ENCODE measurements at regions not wholly inside any gene's neighbourhood (a gene's known extent, or its start where the extent isn't known, plus 50 kb on each side); places are given as distances from the start of the nearest gene placed in this dataset.

- no peak overlapping the region for H3K4me2 ChIP-seq (ENCODE audit: low read length)
- 0 out of 2 replicates have a peak, but pooled peaks cover under 1% of the 10 kb centered on the region for H3K27me3 ChIP-seq (ENCODE audit: insufficient read depth, low read length)
- no peaks in the 10 kb centered on the region for H3K9me2 ChIP-seq (ENCODE audit: low read depth, low read length)
- H3K36me3 ChIP-seq (ENCODE audit: insufficient read depth, low read length) = no peaks in the 10 kb centered on the region
- H2AFZ ChIP-seq (ENCODE audit: low read length) = no peak overlapping the region
- no peaks in the 10 kb centered on the region for H4K20me1 ChIP-seq (ENCODE audit: insufficient read depth, low read length)
- H3K79me2 ChIP-seq (ENCODE audit: insufficient read depth, low read length) = no peaks in the 10 kb centered on the region
- no peak overlapping the region for H3K4me3 ChIP-seq (ENCODE audit: low read depth, low read length, poor library complexity, severe bottlenecking)
- no peaks in the 10 kb centered on the region for H3K4me1 ChIP-seq (ENCODE audit: insufficient read depth, low read length, severe bottlenecking)
- TF ChIP-seq EZH2 (IDR thresholded peaks at IDR 0.05; ENCODE audit: borderline replicate concordance, low read length) (no peak), CTCF (IDR thresholded peaks at IDR 0.05; ENCODE audit: low read length) (no peak)
- 0 out of 2 replicates have a peak, but pooled peaks cover 2% of the 10 kb centered on the region for H3K9me3 ChIP-seq (ENCODE audit: low read length)
- H3F3A ChIP-seq (ENCODE audit: insufficient read depth, low read length) = no peaks in the 10 kb centered on the region
- no peak overlapping the region for H3K9ac ChIP-seq (ENCODE audit: low read length)
- no peak overlapping the region for H3K27ac ChIP-seq (ENCODE audit: low read depth, low read length, poor library complexity, severe bottlenecking)
Observed at GRCh38 chr9:108688051-108688450, 167.7 kb downstream of the ACTL7B start.

- Histone ChIP-seq H3K9ac (ENCODE audit: low read length) (no peak overlapping the region), H3K79me2 (ENCODE audit: insufficient read depth, low read length) (no peaks in the 10 kb centered on the region), H3K4me3 (ENCODE audit: low read depth, low read length, poor library complexity, severe bottlenecking) (no peak overlapping the region)
Observed at GRCh38 chr9:108687006-108687987, 168.5 kb downstream of the ACTL7B start.

More at GRCh38 chr9:108687006-108687987, 168.5 kb downstream of the ACTL7B start:
- no peaks in the 10 kb centered on the region for H3F3A ChIP-seq (ENCODE audit: insufficient read depth, low read length)
- no peaks in the 10 kb centered on the region for H3K9me2 ChIP-seq (ENCODE audit: low read depth, low read length)
- H3K4me1 ChIP-seq (ENCODE audit: insufficient read depth, low read length, severe bottlenecking) = no peaks in the 10 kb centered on the region
- no peak for TF ChIP-seq CTCF (IDR thresholded peaks at IDR 0.05; ENCODE audit: low read length)
- TF ChIP-seq EZH2 (IDR thresholded peaks at IDR 0.05; ENCODE audit: borderline replicate concordance, low read length) = no peak
- H3K36me3 ChIP-seq (ENCODE audit: insufficient read depth, low read length) = no peaks in the 10 kb centered on the region
- no peak overlapping the region for H2AFZ ChIP-seq (ENCODE audit: low read length)
- H3K9me3 ChIP-seq (ENCODE audit: low read length) = 0 out of 2 replicates have a peak, but pooled peaks cover 2% of the 10 kb centered on the region
- H3K4me2 ChIP-seq (ENCODE audit: low read length) = no peak overlapping the region
- no peak overlapping the region for H3K27ac ChIP-seq (ENCODE audit: low read depth, low read length, poor library complexity, severe bottlenecking)
- H4K20me1 ChIP-seq (ENCODE audit: insufficient read depth, low read length) = no peaks in the 10 kb centered on the region
- H3K27me3 ChIP-seq (ENCODE audit: insufficient read depth, low read length) = no peaks in the 10 kb centered on the region

All from OCI-LY1 (cell line).